H9 (cell line): ENCODE measurements at regions not wholly inside any gene's neighbourhood (a gene's known extent, or its start where the extent isn't known, plus 50 kb on each side); places are given as distances from the start of the nearest gene placed in this dataset.
"Not testable (repeated sequence)": the region's sequence is repeated elsewhere in the genome, so short reads cannot be mapped to it uniquely, and the experiment has no call there.

Source experiments
- DNase-seq: peaks from one replicate; pipeline ENCODE4 v3.0.0-alpha.2; 2017
- H2AFZ ChIP-seq: one replicate; pipeline ENCODE4 v1.6.1; 2013; ENCODE audit warnings: mild to moderate bottlenecking, low read length, control low read depth, moderate library complexity
- H2AK5ac ChIP-seq: 2 replicates; pipeline ENCODE4 v1.6.1; 2013; ENCODE audit warnings: low read length, control low read depth, mixed read lengths; ENCODE audit not compliant: insufficient read length
- H2BK120ac ChIP-seq: one replicate; pipeline ENCODE4 v1.6.1; 2013; ENCODE audit warnings: low read depth, mild to moderate bottlenecking, low read length, control low read depth, inconsistent platforms; ENCODE audit not compliant: poor library complexity, severe bottlenecking
- H2BK12ac ChIP-seq: 2 replicates; pipeline ENCODE4 v1.6.1; 2013; ENCODE audit warnings: low read length, control low read depth, mixed read lengths, low read depth; ENCODE audit not compliant: insufficient read length
- H2BK15ac ChIP-seq: 2 replicates; pipeline ENCODE4 v1.6.1; 2013; ENCODE audit warnings: low read depth, low read length, control low read depth
- H2BK20ac ChIP-seq: one replicate; pipeline ENCODE4 v1.6.1; 2013; ENCODE audit warnings: low read depth, mild to moderate bottlenecking, low read length, control low read depth, inconsistent platforms; ENCODE audit not compliant: poor library complexity, severe bottlenecking
- H2BK5ac ChIP-seq: 2 replicates; pipeline ENCODE4 v1.6.1; 2013; ENCODE audit warnings: low read length, control low read depth, mixed read lengths; ENCODE audit not compliant: insufficient read length
- H3K14ac ChIP-seq: 2 replicates; pipeline ENCODE4 v1.6.1; 2013; ENCODE audit warnings: low read length, control low read depth; ENCODE audit not compliant: insufficient read depth
- H3K18ac ChIP-seq: 2 replicates; pipeline ENCODE4 v1.6.1; 2013; ENCODE audit warnings: low read depth, mild to moderate bottlenecking, mixed read lengths, low read length, control low read depth; ENCODE audit not compliant: insufficient read length
- H3K23ac ChIP-seq: 2 replicates; pipeline ENCODE4 v1.6.1; 2013; ENCODE audit warnings: low read length, control low read depth, mixed read lengths, low read depth; ENCODE audit not compliant: insufficient read length
- H3K23me2 ChIP-seq: 2 replicates; pipeline ENCODE4 v1.6.1; 2013; ENCODE audit warnings: low read depth, mild to moderate bottlenecking, mixed read lengths, low read length, control low read depth; ENCODE audit not compliant: insufficient read length, poor library complexity, severe bottlenecking
- H3K27ac ChIP-seq: 2 replicates; pipeline ENCODE4 v1.5.1; 2013; ENCODE audit warnings: low read length, control low read depth, mixed read lengths, low read depth; ENCODE audit not compliant: insufficient read length
- H3K27me3 ChIP-seq: 2 replicates; pipeline ENCODE4 v1.6.1; 2013; ENCODE audit warnings: low read length, control low read depth, inconsistent platforms; ENCODE audit not compliant: insufficient read depth
- H3K4ac ChIP-seq: 2 replicates; pipeline ENCODE4 v1.6.1; 2013; ENCODE audit warnings: low read depth, mild to moderate bottlenecking, control low read depth, inconsistent platforms, low read length, moderate library complexity
- H3K4me1 ChIP-seq: 2 replicates; pipeline ENCODE4 v1.6.1; 2013; ENCODE audit warnings: low read length, control low read depth, inconsistent platforms; ENCODE audit not compliant: insufficient read depth
- H3K4me2 ChIP-seq: 2 replicates; pipeline ENCODE4 v1.6.1; 2013; ENCODE audit warnings: low read length, control low read depth, mixed read lengths; ENCODE audit not compliant: insufficient read length, insufficient read depth
- H3K56ac ChIP-seq: 2 replicates; pipeline ENCODE4 v1.6.1; 2013; ENCODE audit warnings: low read depth, mild to moderate bottlenecking, mixed read lengths, low read length, control low read depth; ENCODE audit not compliant: insufficient read length
- H3K79me1 ChIP-seq: 2 replicates; pipeline ENCODE4 v1.6.1; 2013; ENCODE audit warnings: low read depth, mild to moderate bottlenecking, moderate library complexity, low read length, control low read depth, inconsistent platforms; ENCODE audit not compliant: insufficient read depth, poor library complexity, severe bottlenecking
- H3K79me2 ChIP-seq: 2 replicates; pipeline ENCODE4 v1.6.1; 2013; ENCODE audit warnings: low read length, control low read depth, inconsistent platforms; ENCODE audit not compliant: insufficient read depth
- H3K9ac ChIP-seq: 2 replicates; pipeline ENCODE4 v1.6.1; 2013; ENCODE audit warnings: low read length, control low read depth, mixed read lengths; ENCODE audit not compliant: insufficient read length; ENCODE audit errors: extremely low read depth
- H3K9me3 ChIP-seq: one replicate; pipeline ENCODE4 v1.6.1; 2013; ENCODE audit warnings: low read depth, low read length, inconsistent platforms; ENCODE audit not compliant: control insufficient read depth
- H3T11ph ChIP-seq: one replicate; pipeline ENCODE4 v1.6.1; 2013; ENCODE audit warnings: mild to moderate bottlenecking, low read length, control low read depth, inconsistent platforms
- H4K20me1 ChIP-seq: one replicate; pipeline ENCODE4 v1.6.1; 2013; ENCODE audit not compliant: control insufficient read depth, insufficient read length, insufficient read depth
- H4K5ac ChIP-seq: 2 replicates; pipeline ENCODE4 v1.6.1; 2013; ENCODE audit warnings: low read depth, mild to moderate bottlenecking, mixed read lengths, low read length, control low read depth; ENCODE audit not compliant: insufficient read length
- H4K8ac ChIP-seq: replicated peaks from 2 replicates; pipeline ENCODE4 v1.6.1; 2013; ENCODE audit warnings: low read length, control low read depth, mixed read lengths, low read depth; ENCODE audit not compliant: insufficient read length
- H4K91ac ChIP-seq: 2 replicates; pipeline ENCODE4 v1.6.1; 2013; ENCODE audit warnings: low read depth, mild to moderate bottlenecking, moderate library complexity, mixed read lengths, low read length, control low read depth; ENCODE audit not compliant: insufficient read length
- H3K27ac Mint-ChIP-seq, 3 experiments: 2 replicates in 2 of 3; 3 replicates in 1 of 3; pipeline ENCODE4 v1.8.0; 2020 to 2021; ENCODE audit warnings: mixed read lengths in 3 of 3, mild to moderate bottlenecking in 1 of 3, moderate library complexity in 1 of 3
- H3K27me3 Mint-ChIP-seq: 2 replicates; pipeline ENCODE4 v1.8.0; 2021; ENCODE audit warnings: low read depth, mild to moderate bottlenecking, moderate library complexity, mixed read lengths
- H3K36me3 Mint-ChIP-seq, 3 experiments: 2 replicates in 2 of 3; 3 replicates in 1 of 3; pipeline ENCODE4 v1.8.0; 2020 to 2021; ENCODE audit warnings: low read depth in 3 of 3, mixed read lengths in 3 of 3; ENCODE audit not compliant: insufficient read depth in 1 of 3
- H3K4me1 Mint-ChIP-seq, 2 experiments: 2 replicates each; pipeline ENCODE4 v1.8.0; 2020; ENCODE audit warnings: mixed read lengths in 2 of 2
- H3K4me3 Mint-ChIP-seq, 2 experiments: 2 replicates in 1 of 2; 3 replicates in 1 of 2; pipeline ENCODE4 v1.8.0; 2020 to 2021; ENCODE audit warnings: mild to moderate bottlenecking in 2 of 2, mixed read lengths in 2 of 2, moderate library complexity in 1 of 2
- H3K9me3 Mint-ChIP-seq, 2 experiments: 2 replicates in 1 of 2; 3 replicates in 1 of 2; pipeline ENCODE4 v1.8.0; 2020; ENCODE audit warnings: mild to moderate bottlenecking in 2 of 2, mixed read lengths in 2 of 2, moderate library complexity in 1 of 2
- WGBS: extraction: QIAGEN DNeasy Blood & Tissue Kit; methylation state at CpG from one replicate; pipeline ENCODE4 v1.1.7; 2013; ENCODE audit warnings: missing lambda C conversion rate, low lambda C conversion rate, mixed read lengths; ENCODE audit not compliant: insufficient read length; ENCODE audit errors: extremely low coverage; 5-methylcytosine and 5-hydroxymethylcytosine counted together

- H3K18ac ChIP-seq, H2BK120ac ChIP-seq, H3K27ac ChIP-seq, H4K20me1 ChIP-seq, H2BK15ac ChIP-seq, H3K9me3 ChIP-seq, H2BK5ac ChIP-seq, H2AFZ ChIP-seq, DNase-seq, H3K23me2 ChIP-seq, H3K4me1 Mint-ChIP-seq, H2BK20ac ChIP-seq, H3K79me1 ChIP-seq, H3K9ac ChIP-seq, H3K4me1 ChIP-seq, H3K79me2 ChIP-seq, H2BK12ac ChIP-seq, H3K9me3 Mint-ChIP-seq, H2AK5ac ChIP-seq, H4K8ac ChIP-seq, H3K56ac ChIP-seq, H3K4me2 ChIP-seq, H3T11ph ChIP-seq, H3K14ac ChIP-seq, H3K27me3 Mint-ChIP-seq, H4K91ac ChIP-seq, H3K27me3 ChIP-seq, H3K4me3 Mint-ChIP-seq, H3K23ac ChIP-seq, H3K4ac ChIP-seq, H3K27ac Mint-ChIP-seq, H3K36me3 Mint-ChIP-seq, H4K5ac ChIP-seq: not testable (repeated sequence)
- WGBS, result no CpG with 5 or more reads among the region's 1 CpG
These were observed 110.0 kb downstream of the PRR15 start for GRCh38 chr7:29673635-29674034.

GRCh38 chr7:29674626-29675025 lies 111.0 kb downstream of the PRR15 start:
- H3K4ac ChIP-seq, H3K9ac ChIP-seq, H3K27ac ChIP-seq, H4K20me1 ChIP-seq, H2BK5ac ChIP-seq, H2AK5ac ChIP-seq, H3K4me3 Mint-ChIP-seq, H2BK15ac ChIP-seq, H2BK20ac ChIP-seq, H2AFZ ChIP-seq, H3K4me1 ChIP-seq, H3K27me3 ChIP-seq, H3T11ph ChIP-seq, H3K18ac ChIP-seq, H2BK12ac ChIP-seq, H3K23me2 ChIP-seq, H3K4me1 Mint-ChIP-seq, H3K23ac ChIP-seq, H4K5ac ChIP-seq, H3K14ac ChIP-seq, H3K56ac ChIP-seq, H4K91ac ChIP-seq, H3K79me2 ChIP-seq, H4K8ac ChIP-seq, DNase-seq, H3K27ac Mint-ChIP-seq, H3K4me2 ChIP-seq, H3K27me3 Mint-ChIP-seq, H3K9me3 Mint-ChIP-seq, H3K79me1 ChIP-seq, H3K36me3 Mint-ChIP-seq, H3K9me3 ChIP-seq, H2BK120ac ChIP-seq: not testable (repeated sequence)
- WGBS, result no CpG with 5 or more reads among the region's 6 CpGs
